Gastrocnemius medialis (tissue), 4 donors: ENCODE measurements at regions not wholly inside any gene's neighbourhood (a gene's known extent, or its start where the extent isn't known, plus 50 kb on each side); places are given as distances from the start of the nearest gene placed in this dataset.

Experiments used
- ATAC-seq, 2 donors: fragments of 150-250 bp; one replicate each; pipeline ENCODE4 v1.9.1; 2016
- DNase-seq, 2 donors: peaks; one replicate each; pipeline ENCODE4 v3.0.0-alpha.2; 2019
- H3K27ac ChIP-seq, 4 donors: fragments of 200-600 bp; sonication (generic); 1 replicate in 1 of 4; 2 replicates in 3 of 4; pipeline ENCODE4 v1.5.1; 2016 to 2018; ENCODE audit warnings: mild to moderate bottlenecking in 2 of 4, moderate library complexity in 1 of 4
- H3K27me3 ChIP-seq, 3 donors: fragments of 200-600 bp; sonication (generic) in 2 of 3; 1 replicate in 1 of 3; 2 replicates in 2 of 3; pipeline versions ENCODE4 v1.5.1 to v1.6.0; 2016 to 2019; ENCODE audit warnings: mild to moderate bottlenecking in 1 of 3, moderate library complexity in 1 of 3
- H3K36me3 ChIP-seq, 2 donors: fragments of 200-600 bp; sonication (generic) in 1 of 2; one replicate each; pipeline ENCODE4 v1.5.1; 2017 to 2018
- H3K4me1 ChIP-seq, 2 donors: fragments of 200-600 bp; sonication (generic) in 1 of 2; one replicate each; pipeline ENCODE4 v1.5.1; 2016 to 2017; ENCODE audit warnings: mild to moderate bottlenecking in 2 of 2
- H3K4me3 ChIP-seq, 4 donors: fragments of 200-600 bp; sonication (generic) in 3 of 4; 1 replicate in 1 of 4; 2 replicates in 3 of 4; pipeline ENCODE4 v1.5.1; 2016 to 2019; ENCODE audit warnings: mild to moderate bottlenecking in 2 of 4
- H3K9me3 ChIP-seq, 3 donors: fragments of 200-600 bp; sonication (generic) in 2 of 3; 1 replicate in 1 of 3; 2 replicates in 2 of 3; pipeline ENCODE4 v1.5.1; 2016 to 2019
- CTCF ChIP-seq, 5 experiments: fragments of 450-650 bp in 3 of 5; fragments of 200-600 bp in 2 of 5; sonication (generic) in 2 of 5; IDR thresholded peaks in 4 of 5; conservative IDR thresholded peaks in 1 of 5; 1 replicate in 4 of 5; 2 replicates in 1 of 5; pipeline ENCODE4 v1.5.1; 2016 to 2019; ENCODE audit warnings: antibody characterized with exemption in 5 of 5, mild to moderate bottlenecking in 3 of 5, moderate library complexity in 3 of 5
- POLR2A ChIP-seq, 2 donors: fragments of 450-650 bp; IDR thresholded peaks; one replicate each; pipeline ENCODE4 v1.6.1; 2017; ENCODE audit warnings: antibody characterized with exemption in 2 of 2, mild to moderate bottlenecking in 2 of 2, moderate library complexity in 2 of 2
- in situ Hi-C, 4 donors: fragments of 200-750 bp; cut with MboI; loops; one replicate each; pipeline versions ENCODE4 v1.15.0 to v1.8.0; 2017; ENCODE audit warnings: low sequenced_read_pairs in 4 of 4
- intact Hi-C: fragments of 100-400 bp; cut with DNase I; formaldehyde crosslinking; loops from one replicate; pipeline ENCODE4 v1.15.1; 2023; ENCODE audit warnings: low total_unique reads

DNA sequence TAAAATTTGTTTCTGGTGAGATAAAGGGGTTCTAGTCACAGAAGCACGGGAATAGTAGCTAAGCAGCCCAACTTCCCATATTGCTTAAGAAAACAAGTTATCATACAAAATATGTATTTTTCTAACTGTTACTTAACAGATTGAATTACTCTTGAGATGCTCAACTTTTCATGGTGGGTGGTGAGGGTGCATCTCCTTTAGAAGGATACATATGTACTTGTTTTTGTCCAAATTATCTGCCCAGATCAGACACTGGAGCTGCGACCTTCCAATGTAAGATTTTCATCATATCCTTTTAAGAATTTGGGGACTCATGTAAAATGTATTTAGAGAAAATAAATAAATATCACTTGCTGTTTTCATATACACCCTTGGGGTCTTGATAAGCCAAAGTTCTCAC lies 252.2 kb upstream of the SOX2 start:
- no peak for DNase-seq
- Histone ChIP-seq H3K27me3 (no peaks in the 10 kb centered on the region), H3K4me3 (no peak overlapping the region), H3K4me1 (no peaks in the 10 kb centered on the region), H3K27ac (no peak overlapping the region), H3K9me3 (no peaks in the 10 kb centered on the region), H3K36me3 (no peaks in the 10 kb centered on the region)
- intact Hi-C loops (no loop called here), in situ Hi-C loops (no loop called here)
- no peak for ATAC-seq
- TF ChIP-seq POLR2A (IDR thresholded peaks at IDR 0.05): no peak
- no peak for TF ChIP-seq CTCF (IDR thresholded peaks at IDR 0.05 in 4 of 5, conservative IDR thresholded peaks at IDR 0.05 in 1 of 5)

DNA sequence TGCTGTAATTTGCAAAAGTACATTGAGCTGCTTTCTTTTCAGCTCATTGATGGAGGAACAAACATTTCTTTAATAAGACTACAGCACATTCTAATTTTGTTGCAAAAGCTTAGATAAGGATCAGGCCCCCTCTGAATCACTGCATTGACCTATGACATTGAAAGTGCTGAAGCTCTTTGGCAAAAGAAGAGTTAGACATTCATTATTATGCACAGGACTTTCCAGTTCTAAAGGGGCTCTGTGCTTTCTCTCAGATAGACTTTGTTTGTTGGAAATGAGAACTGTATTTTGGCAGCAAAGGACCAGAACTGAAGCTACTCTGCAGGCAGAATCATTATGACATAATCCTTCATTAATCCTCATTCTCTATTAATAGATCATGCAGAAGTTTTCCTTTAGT lies 252.9 kb upstream of the SOX2 start:
- H3K9me3 ChIP-seq: no peaks in the 10 kb centered on the region
- intact Hi-C loops: no loop called here
- H3K36me3 ChIP-seq: no peaks in the 10 kb centered on the region
- DNase-seq (no peak), ATAC-seq (no peak)
- no peaks in the 10 kb centered on the region for H3K4me1 ChIP-seq
- H3K27ac ChIP-seq: no peak overlapping the region
- no peak overlapping the region for H3K4me3 ChIP-seq
- in situ Hi-C loops: no loop called here
- H3K27me3 ChIP-seq: no peaks in the 10 kb centered on the region
- no peak for TF ChIP-seq CTCF (IDR thresholded peaks at IDR 0.05 in 4 of 5, conservative IDR thresholded peaks at IDR 0.05 in 1 of 5)
- no peak for TF ChIP-seq POLR2A (IDR thresholded peaks at IDR 0.05)

DNA sequence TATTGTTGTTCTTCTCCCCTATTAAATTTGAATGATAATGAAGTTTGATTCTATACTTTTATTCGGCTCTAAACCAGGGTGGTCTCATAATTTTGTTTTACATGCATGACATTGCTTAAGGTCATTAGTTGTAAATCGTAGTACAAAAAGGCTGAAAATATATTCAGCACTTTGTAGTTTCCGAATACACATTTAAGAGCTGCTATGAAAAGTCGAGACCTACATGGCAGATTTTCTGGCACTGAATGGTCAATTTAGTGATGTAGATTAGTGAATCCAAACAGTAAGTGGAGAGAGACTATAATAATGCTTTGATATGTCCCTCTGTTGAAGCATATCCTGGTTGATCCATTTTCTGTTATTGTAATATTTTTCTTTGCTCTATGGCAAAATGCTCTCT lies 254.0 kb upstream of the SOX2 start:
- no peaks in the 10 kb centered on the region for H3K9me3 ChIP-seq
- no peak overlapping the region for H3K27ac ChIP-seq
- in situ Hi-C loops (no loop called here), intact Hi-C loops (no loop called here)
- no peak overlapping the region for H3K4me3 ChIP-seq
- TF ChIP-seq POLR2A (IDR thresholded peaks at IDR 0.05) (no peak), CTCF (IDR thresholded peaks at IDR 0.05 in 4 of 5, conservative IDR thresholded peaks at IDR 0.05 in 1 of 5) (no peak)
- H3K36me3 ChIP-seq: no peaks in the 10 kb centered on the region
- H3K4me1 ChIP-seq: no peaks in the 10 kb centered on the region
- no peaks in the 10 kb centered on the region for H3K27me3 ChIP-seq
- ATAC-seq: no peak
- no peak for DNase-seq

- no peak for DNase-seq
- no peak for ATAC-seq
- H3K36me3 ChIP-seq: no peaks in the 10 kb centered on the region
- TF ChIP-seq CTCF (IDR thresholded peaks at IDR 0.05 in 4 of 5, conservative IDR thresholded peaks at IDR 0.05 in 1 of 5) (no peak), POLR2A (IDR thresholded peaks at IDR 0.05) (no peak)
- intact Hi-C loops (no loop called here), in situ Hi-C loops (no loop called here)
- no peaks in the 10 kb centered on the region for H3K4me1 ChIP-seq
- no peak overlapping the region for H3K4me3 ChIP-seq
- H3K27ac ChIP-seq: no peak overlapping the region
- H3K9me3 ChIP-seq: no peaks in the 10 kb centered on the region
- no peaks in the 10 kb centered on the region for H3K27me3 ChIP-seq
Measured at GRCh38 chr3:181457190-181457589, 254.5 kb upstream of the SOX2 start.

GRCh38 chr3:181455276-181455675 lies 256.4 kb upstream of the SOX2 start:
- DNase-seq: no peak
- TF ChIP-seq POLR2A (IDR thresholded peaks at IDR 0.05) (no peak), CTCF (IDR thresholded peaks at IDR 0.05 in 4 of 5, conservative IDR thresholded peaks at IDR 0.05 in 1 of 5) (no peak)
- no peaks in the 10 kb centered on the region for H3K9me3 ChIP-seq
- H3K27ac ChIP-seq: no peak overlapping the region
- no peak for ATAC-seq
- in situ Hi-C loops: no loop called here
- no peak overlapping the region for H3K4me3 ChIP-seq
- H3K4me1 ChIP-seq: no peaks in the 10 kb centered on the region
- H3K27me3 ChIP-seq: no peaks in the 10 kb centered on the region
- no peaks in the 10 kb centered on the region for H3K36me3 ChIP-seq
- intact Hi-C loops: no loop called here
